AG10803 (cell line): ENCODE measurements at regions not wholly inside any gene's neighbourhood (a gene's known extent, or its start where the extent isn't known, plus 50 kb on each side); places are given as distances from the start of the nearest gene placed in this dataset.

ENCODE experiments used
- DNase-seq: peaks from one replicate; pipeline ENCODE4 v3.0.0; 2010; ENCODE audit warnings: low read depth
- H3K4me3 ChIP-seq: 2 replicates; pipeline ENCODE4 v1.5.1; 2011; ENCODE audit warnings: mild to moderate bottlenecking, low read length, control low read depth
- TF ChIP-seq, protein P1 (sequence below): conservative IDR thresholded peaks from 2 replicates; pipeline ENCODE4 v1.5.1; 2011; ENCODE audit warnings: mild to moderate bottlenecking, low read length, control low read depth, inconsistent platforms

GRCh38 chr5:20572614-20573013, 584.6 kb upstream of the CDH18 start:
- DNase-seq = no peak
- H3K4me3 ChIP-seq = no peak overlapping the region
- TF ChIP-seq, protein P1, sequence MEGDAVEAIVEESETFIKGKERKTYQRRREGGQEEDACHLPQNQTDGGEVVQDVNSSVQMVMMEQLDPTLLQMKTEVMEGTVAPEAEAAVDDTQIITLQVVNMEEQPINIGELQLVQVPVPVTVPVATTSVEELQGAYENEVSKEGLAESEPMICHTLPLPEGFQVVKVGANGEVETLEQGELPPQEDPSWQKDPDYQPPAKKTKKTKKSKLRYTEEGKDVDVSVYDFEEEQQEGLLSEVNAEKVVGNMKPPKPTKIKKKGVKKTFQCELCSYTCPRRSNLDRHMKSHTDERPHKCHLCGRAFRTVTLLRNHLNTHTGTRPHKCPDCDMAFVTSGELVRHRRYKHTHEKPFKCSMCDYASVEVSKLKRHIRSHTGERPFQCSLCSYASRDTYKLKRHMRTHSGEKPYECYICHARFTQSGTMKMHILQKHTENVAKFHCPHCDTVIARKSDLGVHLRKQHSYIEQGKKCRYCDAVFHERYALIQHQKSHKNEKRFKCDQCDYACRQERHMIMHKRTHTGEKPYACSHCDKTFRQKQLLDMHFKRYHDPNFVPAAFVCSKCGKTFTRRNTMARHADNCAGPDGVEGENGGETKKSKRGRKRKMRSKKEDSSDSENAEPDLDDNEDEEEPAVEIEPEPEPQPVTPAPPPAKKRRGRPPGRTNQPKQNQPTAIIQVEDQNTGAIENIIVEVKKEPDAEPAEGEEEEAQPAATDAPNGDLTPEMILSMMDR = no peak

- TF ChIP-seq, protein P1 = no peak
- DNase-seq = no peak
- no peak overlapping the region for H3K4me3 ChIP-seq
These were observed 582.5 kb upstream of the CDH18 start for GRCh38 chr5:20570486-20570885.

GRCh38 chr5:20562544-20562943, 574.5 kb upstream of the CDH18 start:
- DNase-seq = no peak
- no peak overlapping the region for H3K4me3 ChIP-seq
- TF ChIP-seq, protein P1 = no peak

GRCh38 chr5:20559845-20560244, 571.8 kb upstream of the CDH18 start:
- TF ChIP-seq, protein P1 = no peak
- no peak overlapping the region for H3K4me3 ChIP-seq
- no peak for DNase-seq

DNA sequence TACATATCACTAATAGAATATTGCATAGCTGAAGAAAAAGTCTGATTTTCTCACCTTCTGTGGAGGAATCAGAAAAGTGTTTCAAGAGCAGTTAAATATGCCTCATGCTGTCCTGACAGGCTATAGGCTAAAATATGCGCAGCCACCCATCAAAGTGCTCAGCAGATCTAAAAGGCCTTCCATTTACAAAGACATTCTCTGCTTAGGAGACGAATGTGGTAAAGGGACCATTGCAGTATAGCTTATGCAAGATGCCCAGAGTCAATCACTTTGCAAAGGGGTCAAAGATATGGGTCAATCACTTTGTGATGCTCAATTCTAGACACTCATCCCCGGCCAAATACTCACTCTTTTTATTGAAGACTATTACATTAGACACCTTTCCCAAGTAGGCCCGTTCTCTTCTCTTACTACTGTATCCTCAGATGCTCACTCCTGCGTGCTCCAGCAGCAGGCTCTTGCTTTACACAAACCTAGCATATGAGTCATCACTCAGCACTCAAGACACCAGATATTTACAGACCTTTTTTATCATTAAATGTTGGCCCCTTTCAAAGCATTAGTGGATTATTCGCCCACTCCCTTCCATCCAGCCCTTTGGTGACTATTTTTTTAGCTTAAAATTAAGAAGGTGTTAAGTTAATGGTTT, 568.2 kb upstream of the CDH18 start:
- no peak for DNase-seq
- TF ChIP-seq, protein P1 = no peak
- no peak overlapping the region for H3K4me3 ChIP-seq

- H3K4me3 ChIP-seq = no peak overlapping the region
- TF ChIP-seq, protein P1 = no peak
- DNase-seq = no peak
These were observed 567.0 kb upstream of the CDH18 start for GRCh38 chr5:20555034-20555433.

DNA sequence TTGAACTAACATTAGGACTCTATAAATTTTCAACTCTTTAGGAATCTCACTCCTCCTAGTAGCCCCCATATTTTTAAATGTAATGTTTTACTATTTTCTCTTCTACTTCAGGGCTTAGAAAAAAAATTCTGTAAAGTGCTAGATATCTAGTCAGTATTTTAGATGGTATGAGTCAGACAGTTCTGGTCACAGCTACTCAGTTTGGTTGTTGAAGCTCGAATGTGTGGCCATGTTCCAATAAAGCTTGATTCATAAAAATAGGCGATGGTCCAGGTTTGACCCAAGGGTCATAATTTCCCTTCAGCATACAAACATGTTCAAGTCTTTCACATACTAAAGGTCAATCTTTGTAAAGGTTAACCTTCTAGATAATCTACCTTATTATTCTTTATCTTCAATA, 566.0 kb upstream of the CDH18 start:
- TF ChIP-seq, protein P1 = no peak
- no peak for DNase-seq
- no peak overlapping the region for H3K4me3 ChIP-seq
